Colonic mucosa (tissue), 4 donors: ENCODE measurements at regions not wholly inside any gene's neighbourhood (a gene's known extent, or its start where the extent isn't known, plus 50 kb on each side); places are given as distances from the start of the nearest gene placed in this dataset.

Source experiments
- DNase-seq: peaks from one replicate; pipeline ENCODE4 v3.0.0-alpha.2; 2020
- H3K27ac ChIP-seq: fragments of 200-600 bp; one replicate; pipeline ENCODE4 v1.8.0; 2021
- H3K27me3 ChIP-seq: fragments of 200-600 bp; one replicate; pipeline ENCODE4 v1.8.0; 2021
- H3K36me3 ChIP-seq: fragments of 200-600 bp; one replicate; pipeline ENCODE4 v1.8.0; 2021
- H3K4me1 ChIP-seq: fragments of 200-600 bp; one replicate; pipeline ENCODE4 v1.8.0; 2021; ENCODE audit warnings: mild to moderate bottlenecking
- H3K4me3 ChIP-seq: fragments of 200-600 bp; one replicate; pipeline ENCODE4 v1.8.0; 2021
- H3K9ac ChIP-seq, 2 donors: one replicate each; pipeline ENCODE4 v1.7.0; 2013; ENCODE audit warnings: control low read depth in 2 of 2, low read depth in 2 of 2, low read length in 2 of 2
- H3K9me3 ChIP-seq: fragments of 200-600 bp; one replicate; pipeline ENCODE4 v1.8.0; 2021
- intact Hi-C: fragments of 100-400 bp; cut with DNase I; formaldehyde crosslinking; loops from one replicate; pipeline ENCODE4 v1.14.1; 2022
- TF ChIP-seq, protein P1 (sequence below): fragments of 200-600 bp; IDR thresholded peaks from one replicate; pipeline ENCODE4 v1.8.0; 2022; ENCODE audit warnings: antibody characterized with exemption, mild to moderate bottlenecking
- donor health status: healthy.
- donor health status: DM: no; HTN: no; CAD: no.
- donor health status: DM: no; HTN: no; CAD: no.

GRCh38 chrX:26580021-26580420 lies 364.1 kb downstream of the MAGEB5 start:
- TF ChIP-seq, protein P1, sequence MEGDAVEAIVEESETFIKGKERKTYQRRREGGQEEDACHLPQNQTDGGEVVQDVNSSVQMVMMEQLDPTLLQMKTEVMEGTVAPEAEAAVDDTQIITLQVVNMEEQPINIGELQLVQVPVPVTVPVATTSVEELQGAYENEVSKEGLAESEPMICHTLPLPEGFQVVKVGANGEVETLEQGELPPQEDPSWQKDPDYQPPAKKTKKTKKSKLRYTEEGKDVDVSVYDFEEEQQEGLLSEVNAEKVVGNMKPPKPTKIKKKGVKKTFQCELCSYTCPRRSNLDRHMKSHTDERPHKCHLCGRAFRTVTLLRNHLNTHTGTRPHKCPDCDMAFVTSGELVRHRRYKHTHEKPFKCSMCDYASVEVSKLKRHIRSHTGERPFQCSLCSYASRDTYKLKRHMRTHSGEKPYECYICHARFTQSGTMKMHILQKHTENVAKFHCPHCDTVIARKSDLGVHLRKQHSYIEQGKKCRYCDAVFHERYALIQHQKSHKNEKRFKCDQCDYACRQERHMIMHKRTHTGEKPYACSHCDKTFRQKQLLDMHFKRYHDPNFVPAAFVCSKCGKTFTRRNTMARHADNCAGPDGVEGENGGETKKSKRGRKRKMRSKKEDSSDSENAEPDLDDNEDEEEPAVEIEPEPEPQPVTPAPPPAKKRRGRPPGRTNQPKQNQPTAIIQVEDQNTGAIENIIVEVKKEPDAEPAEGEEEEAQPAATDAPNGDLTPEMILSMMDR, result no peak
- no peak overlapping the region for H3K27ac ChIP-seq
- intact Hi-C loops, result no loop called here
- DNase-seq, result no peak
- H3K27me3 ChIP-seq, result no peaks in the 10 kb centered on the region
- no peak overlapping the region for H3K9ac ChIP-seq
- no peaks in the 10 kb centered on the region for H3K36me3 ChIP-seq
- no peak overlapping the region for H3K4me3 ChIP-seq
- H3K4me1 ChIP-seq, result no peaks in the 10 kb centered on the region
- H3K9me3 ChIP-seq, result no peaks in the 10 kb centered on the region

DNA sequence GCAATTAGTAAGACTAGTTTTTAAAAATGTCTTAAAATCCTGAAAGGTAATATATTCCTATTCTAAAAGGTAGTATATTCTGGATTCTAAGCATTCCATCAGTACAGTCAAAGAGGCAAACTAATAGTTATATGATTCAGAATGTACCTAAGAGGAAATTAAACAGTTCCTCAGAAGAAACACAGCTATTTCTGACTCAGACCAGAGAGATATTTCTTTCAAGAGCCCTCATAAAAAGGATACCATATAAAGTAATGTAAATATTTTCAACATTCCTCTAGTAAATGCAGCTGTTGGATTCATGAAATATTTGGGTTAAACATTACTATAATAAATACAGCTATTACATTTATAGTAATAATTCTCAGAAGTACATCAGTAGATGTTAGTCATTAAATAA lies 358.3 kb downstream of the MAGEB5 start:
- Histone ChIP-seq H3K9me3 (no peaks in the 10 kb centered on the region), H3K4me3 (no peak overlapping the region), H3K27ac (no peak overlapping the region), H3K27me3 (no peaks in the 10 kb centered on the region), H3K36me3 (no peaks in the 10 kb centered on the region), H3K4me1 (no peaks in the 10 kb centered on the region), H3K9ac (no peak overlapping the region)
- TF ChIP-seq, protein P1, result no peak
- intact Hi-C loops, result no loop called here
- no peak for DNase-seq

DNA sequence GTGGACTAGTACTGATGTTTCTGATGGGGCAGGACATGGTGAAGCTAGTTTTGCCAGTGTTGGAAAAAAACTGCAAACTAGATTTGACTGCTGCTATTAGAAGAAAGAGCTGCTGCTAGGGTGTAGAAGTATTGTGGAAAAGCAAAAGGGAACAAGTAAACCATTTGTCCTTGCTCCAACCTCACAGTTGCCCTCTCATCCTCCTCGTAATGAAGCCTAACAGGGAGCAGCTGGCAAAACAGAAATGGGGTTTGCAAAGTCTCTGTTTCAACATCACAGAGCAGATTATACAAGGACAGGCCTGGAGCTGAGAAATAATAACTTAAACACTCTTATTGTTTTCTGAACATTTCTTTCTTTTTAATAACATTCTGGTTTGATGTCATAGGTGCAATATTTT lies 346.2 kb downstream of the MAGEB5 start:
- Histone ChIP-seq H3K4me3 (no peak overlapping the region), H3K27me3 (no peaks in the 10 kb centered on the region), H3K27ac (no peak overlapping the region), H3K36me3 (no peaks in the 10 kb centered on the region), H3K9me3 (no peaks in the 10 kb centered on the region), H3K4me1 (no peaks in the 10 kb centered on the region), H3K9ac (no peak overlapping the region)
- TF ChIP-seq, protein P1, result no peak
- intact Hi-C loops, result no loop called here
- DNase-seq, result no peak

- H3K27ac ChIP-seq, result no peak overlapping the region
- H3K4me1 ChIP-seq, result no peaks in the 10 kb centered on the region
- no peak overlapping the region for H3K9ac ChIP-seq
- no peaks in the 10 kb centered on the region for H3K36me3 ChIP-seq
- intact Hi-C loops, result no loop called here
- TF ChIP-seq, protein P1, result no peak
- no peak overlapping the region for H3K4me3 ChIP-seq
- no peak for DNase-seq
- no peaks in the 10 kb centered on the region for H3K27me3 ChIP-seq
- H3K9me3 ChIP-seq, result no peaks in the 10 kb centered on the region
Observed at GRCh38 chrX:26559855-26560254, 343.9 kb downstream of the MAGEB5 start.

GRCh38 chrX:26558719-26559386 lies 342.9 kb downstream of the MAGEB5 start:
- H3K9ac ChIP-seq, result no peak overlapping the region

More at GRCh38 chrX:26558719-26559386, 342.9 kb downstream of the MAGEB5 start:
- intact Hi-C loops, result no loop called here
- no peak overlapping the region for H3K27ac ChIP-seq
- no peak overlapping the region for H3K4me3 ChIP-seq
- no peaks in the 10 kb centered on the region for H3K27me3 ChIP-seq
- H3K36me3 ChIP-seq, result no peaks in the 10 kb centered on the region
- TF ChIP-seq, protein P1, result no peak
- no peak for DNase-seq
- H3K9me3 ChIP-seq, result no peaks in the 10 kb centered on the region
- no peaks in the 10 kb centered on the region for H3K4me1 ChIP-seq
